NCI-H1092 treated with DMSO at 0.1 percent for 48 hours (cell line): ENCODE measurements at regions not wholly inside any gene's neighbourhood (a gene's known extent, or its start where the extent isn't known, plus 50 kb on each side); places are given as distances from the start of the nearest gene placed in this dataset.

ENCODE experiments used
- DNase-seq: peaks from one replicate; lab custom pipeline; 2025; lab: John Stamatoyannopoulos, UW

DNA sequence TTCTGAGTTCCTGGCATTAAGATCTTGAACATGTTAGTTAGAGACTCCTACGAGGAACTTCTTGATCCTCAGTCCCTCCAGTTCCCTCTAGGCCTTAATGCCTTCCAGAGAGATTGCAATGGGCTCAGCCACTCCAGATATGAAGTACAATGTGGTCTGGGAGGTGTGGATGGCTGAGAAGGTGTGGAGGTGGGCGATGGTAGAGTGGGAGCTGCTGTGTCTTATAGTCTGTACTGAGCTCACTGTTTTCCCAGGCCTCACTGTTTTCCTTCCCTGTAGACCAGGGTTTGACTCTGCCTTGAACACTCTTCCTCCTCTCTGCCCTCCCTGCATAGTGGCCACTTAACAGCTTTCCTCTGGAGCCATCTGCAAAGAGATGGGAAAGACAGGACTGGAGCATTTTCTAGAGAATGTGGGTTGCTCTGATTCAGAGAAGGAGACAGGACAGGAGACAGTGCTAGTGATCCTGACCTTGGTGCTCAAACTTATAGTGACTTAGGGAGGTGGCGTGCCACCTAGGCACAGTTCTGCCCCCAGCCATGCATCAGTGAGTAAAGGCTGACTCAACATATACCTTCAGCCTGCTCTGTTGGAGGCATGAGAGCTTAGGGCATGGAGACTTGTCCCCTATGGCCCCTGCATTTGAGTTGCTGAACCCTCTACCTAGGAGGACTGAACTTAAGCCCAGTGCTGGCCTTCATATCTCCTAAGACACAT is 129.7 kb downstream of the TDRD15 start:
- no peak for DNase-seq

DNA sequence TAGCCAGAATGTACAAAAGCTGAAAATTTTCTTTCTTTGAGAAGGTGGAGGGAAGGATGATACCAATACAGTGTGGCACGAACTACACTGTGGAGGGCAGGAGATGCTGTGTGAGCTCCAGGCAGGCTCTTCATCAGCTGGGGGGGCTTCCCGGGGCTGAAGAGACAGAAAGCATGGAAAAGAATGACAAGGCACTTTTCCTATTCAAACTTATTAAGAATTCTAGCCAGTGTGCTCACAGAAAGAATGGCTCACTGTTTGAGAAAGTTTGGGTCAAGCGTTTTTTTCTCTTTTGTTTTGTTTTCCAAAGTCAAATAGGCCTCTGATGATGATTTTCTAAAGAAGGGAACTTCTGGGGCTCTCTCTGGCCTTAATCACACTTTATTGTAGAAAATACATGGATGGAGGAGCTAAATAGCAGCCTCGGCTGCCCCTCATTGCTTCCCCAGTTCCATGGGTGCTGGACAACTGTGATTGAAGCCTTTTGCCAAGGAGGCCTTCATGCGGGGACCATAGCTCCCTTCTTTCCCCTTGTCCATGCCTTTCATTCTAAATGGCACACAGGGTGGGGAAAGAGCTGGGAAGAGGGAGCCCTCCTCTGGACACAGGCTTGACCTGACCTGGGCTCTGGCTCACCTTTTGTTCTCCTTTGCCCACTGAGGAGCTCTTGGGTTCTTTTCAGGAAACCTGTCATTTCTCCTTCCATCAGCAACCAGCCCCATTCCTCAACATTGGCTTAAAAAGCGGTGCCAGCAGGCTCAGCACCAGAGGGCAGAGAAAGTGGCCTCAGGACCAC is 130.6 kb downstream of the TDRD15 start:
- no peak for DNase-seq

DNA sequence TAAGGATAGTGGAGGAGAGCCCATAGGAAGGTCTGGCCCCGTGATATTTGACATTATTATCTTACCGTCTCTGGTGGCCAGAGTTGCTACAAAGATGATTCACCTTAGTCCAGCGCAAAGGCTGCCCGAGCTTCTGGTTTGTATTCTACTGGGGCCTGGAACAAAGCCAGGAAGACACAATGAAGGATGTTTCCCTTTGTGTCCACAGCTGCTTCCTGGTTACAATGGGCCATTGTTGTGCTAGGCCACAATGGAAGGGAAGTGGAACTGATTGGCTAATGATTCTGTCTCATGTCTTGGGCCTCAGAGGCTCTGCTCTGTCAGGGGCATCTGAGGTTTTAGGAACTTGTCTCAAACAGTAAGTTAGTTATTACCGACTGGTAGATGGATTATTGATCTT is 132.2 kb downstream of the TDRD15 start:
- no peak for DNase-seq

- no peak for DNase-seq
Observed at GRCh38 chr2:21257621-21258020, 133.9 kb downstream of the TDRD15 start.

- DNase-seq: no peak
Observed at GRCh38 chr2:21258082-21258481, 134.3 kb downstream of the TDRD15 start.

DNA sequence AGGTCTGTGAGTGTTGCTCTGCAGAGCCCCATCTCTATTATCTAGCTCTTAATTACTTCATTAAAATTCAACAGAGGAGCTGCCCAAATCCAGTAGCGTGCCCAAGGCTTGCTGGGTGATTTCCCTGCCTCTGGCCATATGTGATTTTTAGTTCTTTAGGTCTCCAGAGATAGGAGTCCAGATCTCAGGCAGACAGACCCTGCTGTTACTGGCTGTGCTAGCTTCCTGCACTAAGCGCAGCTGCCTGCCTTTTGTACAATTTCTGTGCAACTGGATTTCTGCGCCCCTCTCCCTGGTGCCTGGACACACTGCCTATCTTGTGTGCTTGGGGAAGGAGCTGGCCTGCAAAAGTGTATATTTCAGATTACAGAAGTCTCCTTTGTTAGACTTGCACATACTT is 136.5 kb downstream of the TDRD15 start:
- DNase-seq: no peak

GRCh38 chr2:21261591-21261990 is 137.8 kb downstream of the TDRD15 start:
- DNase-seq: no peak

GRCh38 chr2:21262426-21262940 is 138.7 kb downstream of the TDRD15 start:
- DNase-seq: no peak

DNA sequence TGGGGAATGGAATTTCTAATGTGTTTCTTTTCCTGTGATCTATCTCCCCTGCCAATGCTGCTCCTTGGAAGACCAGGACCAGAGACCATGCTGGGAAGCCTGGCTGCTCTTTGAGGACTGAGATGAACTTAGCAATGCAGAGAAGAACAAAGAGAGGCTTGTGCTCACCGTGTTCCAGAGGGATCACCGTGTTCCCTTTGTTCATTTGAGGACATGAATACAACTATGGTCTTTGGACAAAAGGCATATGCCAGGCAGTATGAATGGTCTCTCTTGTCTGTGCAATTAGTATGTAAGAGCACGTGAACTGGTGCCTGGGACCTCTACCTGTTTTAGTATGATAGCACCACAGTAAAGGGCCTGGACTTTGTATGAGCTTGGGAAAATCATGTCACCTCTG is 139.9 kb downstream of the TDRD15 start:
- no peak for DNase-seq

GRCh38 chr2:21265752-21266151 is 142.0 kb downstream of the TDRD15 start:
- DNase-seq: no peak

DNA sequence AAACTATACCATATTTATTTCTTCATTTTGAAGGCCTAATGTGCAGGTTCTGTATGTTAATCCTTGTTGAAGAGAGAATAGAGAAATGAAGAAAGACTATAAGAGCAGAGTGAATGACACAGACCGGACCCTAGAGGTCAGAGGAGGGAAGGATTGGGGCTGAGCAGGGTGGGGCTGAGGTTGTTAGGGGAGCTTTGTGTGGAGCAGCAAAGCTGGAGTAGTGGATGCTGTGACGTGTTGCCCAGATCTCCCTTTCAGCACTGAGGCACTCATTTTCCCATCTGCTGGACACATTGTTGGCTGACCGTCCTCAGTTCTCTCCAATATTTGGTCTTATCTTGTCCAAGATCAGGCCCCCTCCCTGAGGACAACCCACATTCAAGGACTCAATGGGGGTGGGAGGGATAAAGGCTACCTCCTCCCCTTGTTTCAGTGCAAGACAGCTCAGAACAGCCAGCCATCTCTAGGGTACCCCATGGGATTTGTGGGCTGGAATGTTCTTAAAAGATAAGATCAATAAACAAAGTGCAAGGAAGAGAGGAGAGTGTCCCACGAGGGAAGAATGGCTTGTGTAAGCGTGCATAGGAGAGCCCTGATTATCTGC is 143.6 kb downstream of the TDRD15 start:
- no peak for DNase-seq

GRCh38 chr2:21268197-21268877 is 144.6 kb downstream of the TDRD15 start:
- DNase-seq: no peak

DNA sequence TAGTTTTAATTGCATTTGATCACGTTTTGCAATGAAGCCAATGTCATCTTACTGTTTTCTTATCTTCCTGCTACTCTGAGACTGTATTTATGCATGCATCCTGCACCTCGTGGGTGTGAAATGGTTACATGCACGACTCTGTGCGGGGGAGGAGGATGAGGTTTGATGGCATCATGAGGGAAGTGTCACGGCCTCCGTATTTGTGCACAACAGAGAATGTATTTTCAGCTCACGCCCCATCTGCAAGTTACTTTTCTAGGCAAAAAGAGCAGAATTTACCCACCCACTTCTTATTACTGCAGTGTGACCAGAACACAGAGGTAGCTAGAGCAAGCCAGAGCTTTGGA is 145.1 kb downstream of the TDRD15 start:
- DNase-seq: no peak

- no peak for DNase-seq
Observed at GRCh38 chr2:21269382-21269781, 145.6 kb downstream of the TDRD15 start.

GRCh38 chr2:21270083-21270491 is 146.3 kb downstream of the TDRD15 start:
- DNase-seq: no peak

DNA sequence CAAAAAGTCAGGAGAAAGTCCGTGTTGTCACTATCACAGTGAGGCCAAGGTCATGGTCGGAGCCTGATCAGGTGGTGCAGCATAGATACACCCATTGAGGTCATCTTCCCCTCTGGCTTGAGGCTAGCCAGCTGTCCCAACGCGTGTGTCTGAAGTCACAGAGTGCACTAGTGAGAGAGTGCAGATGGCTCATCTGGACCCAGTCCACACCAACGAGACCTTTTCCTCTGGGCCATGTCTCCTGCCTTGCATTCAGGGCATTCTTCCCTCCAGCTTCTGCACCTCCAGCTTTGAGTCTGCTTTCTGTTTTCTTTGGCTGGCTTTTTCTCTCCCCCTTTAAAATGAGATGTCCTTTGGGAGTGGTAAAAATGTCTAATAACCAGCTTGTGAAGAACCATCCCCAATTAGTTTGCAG is 146.9 kb downstream of the TDRD15 start:
- no peak for DNase-seq

DNA sequence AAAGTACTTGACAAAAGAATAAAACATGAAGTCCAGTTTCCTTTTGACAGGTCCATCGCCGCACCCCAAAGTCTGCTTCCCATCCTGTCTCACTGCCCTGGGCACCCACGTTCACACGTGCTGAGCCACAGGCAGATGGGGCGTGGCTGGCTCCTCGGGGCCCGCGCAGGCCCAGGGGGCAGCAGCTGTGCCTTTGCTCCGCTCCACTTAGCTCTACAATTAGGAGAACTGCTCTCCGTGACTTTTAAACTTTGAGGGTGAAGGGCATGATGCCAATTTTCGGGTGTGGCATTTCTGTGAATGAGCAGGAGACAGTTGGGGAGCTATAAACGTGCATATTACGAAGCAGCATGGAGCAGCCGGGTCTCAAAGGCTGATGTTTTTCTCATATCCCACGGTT is 152.4 kb downstream of the TDRD15 start:
- DNase-seq: no peak

DNA sequence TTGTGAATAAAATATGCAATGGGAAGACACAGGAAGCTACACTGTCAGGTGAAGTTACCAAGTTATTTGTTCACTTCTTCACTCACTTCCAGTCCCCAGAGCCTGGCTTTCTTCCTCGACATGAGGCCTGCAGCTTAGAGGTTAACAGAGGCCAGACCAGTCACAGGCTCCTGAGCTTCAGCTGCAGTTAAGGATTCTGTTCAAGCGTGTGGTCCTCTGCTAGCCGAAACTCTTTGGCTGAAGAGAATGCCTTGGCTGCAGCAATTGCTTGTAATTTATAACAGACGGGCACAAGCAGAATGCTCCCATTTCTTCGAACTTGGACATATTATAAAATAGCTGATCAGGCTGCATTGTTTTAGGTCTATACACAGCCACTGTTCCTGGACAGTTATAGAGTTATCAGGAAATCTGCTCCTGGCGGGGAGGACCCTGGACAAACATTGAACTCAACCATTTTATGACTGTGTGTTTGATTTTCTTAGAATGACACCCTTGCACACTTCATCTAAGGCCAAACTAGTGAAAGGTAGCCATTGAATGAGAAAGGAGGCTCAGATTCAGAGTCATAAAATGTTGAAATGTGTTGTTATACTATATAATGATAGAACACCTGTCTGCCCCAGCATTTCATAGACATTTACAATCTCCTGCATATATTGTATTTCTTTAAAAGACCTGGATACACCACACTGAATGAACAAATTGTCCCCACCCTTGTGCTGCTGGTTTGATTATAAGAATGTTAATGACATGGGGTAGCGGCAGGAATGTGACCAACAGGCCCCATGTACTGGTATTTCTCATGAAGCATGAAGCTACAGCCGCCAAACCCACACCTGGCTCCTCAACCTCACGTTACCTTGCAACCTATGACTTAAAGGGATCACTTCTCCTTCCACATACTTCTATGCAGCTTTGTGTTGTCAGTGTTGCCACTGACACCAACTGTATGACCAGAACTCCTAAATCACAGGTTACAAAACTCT is 153.6 kb downstream of the TDRD15 start:
- DNase-seq: no peak

GRCh38 chr2:21279525-21279924 is 155.8 kb downstream of the TDRD15 start:
- no peak for DNase-seq

DNA sequence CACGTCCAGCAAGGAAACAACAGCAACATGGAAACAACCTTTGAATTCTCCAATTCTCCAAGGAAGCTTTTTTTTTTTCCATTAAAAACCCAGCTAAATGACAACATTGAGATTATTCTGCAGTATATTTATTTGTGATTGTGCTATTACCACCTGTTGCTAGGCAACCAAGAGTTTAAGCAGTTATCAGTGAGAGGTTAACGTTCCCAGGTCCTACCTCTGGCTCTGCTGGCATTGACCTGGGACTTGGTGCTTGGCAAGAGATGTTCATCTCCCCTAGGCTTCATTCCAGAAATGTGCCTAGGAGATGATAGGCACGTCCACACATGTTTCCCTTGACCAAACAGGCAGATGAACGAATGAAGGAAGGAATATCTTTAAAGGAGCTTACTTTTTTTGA is 157.0 kb downstream of the TDRD15 start:
- DNase-seq: no peak

- DNase-seq: no peak
Observed at GRCh38 chr2:21281384-21281783, 157.6 kb downstream of the TDRD15 start.
